ENCODE measurements at regions not wholly inside any gene's neighbourhood (a gene's known extent, or its start where the extent isn't known, plus 50 kb on each side); places are given as distances from the start of the nearest gene placed in this dataset.

GRCh38 chr7:121449329-121449728 is 53.2 kb upstream of the FAM3C start:
- DNase-seq (ENCODE audit: low read depth) = no peak

DNA sequence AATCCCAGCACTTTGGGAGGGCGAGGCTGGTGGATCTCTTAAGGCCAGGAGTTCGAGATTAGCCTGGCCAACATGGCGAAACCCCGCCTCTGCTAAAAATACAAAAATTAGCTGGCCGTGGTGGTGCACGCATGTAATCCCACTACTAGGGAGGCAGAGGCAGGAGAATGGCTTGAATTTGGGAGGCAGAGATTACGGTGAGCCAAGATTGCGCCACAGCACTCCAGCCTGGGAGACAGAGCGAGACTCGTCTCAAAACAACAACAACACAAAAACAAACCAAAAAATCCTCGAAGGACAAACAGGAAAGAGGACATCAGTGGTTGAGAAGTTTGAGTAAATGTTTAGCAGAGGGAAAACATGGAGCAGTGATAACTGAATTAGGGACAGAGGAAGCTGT is 52.3 kb upstream of the FAM3C start:
- no peak for DNase-seq (ENCODE audit: low read depth)

DNA sequence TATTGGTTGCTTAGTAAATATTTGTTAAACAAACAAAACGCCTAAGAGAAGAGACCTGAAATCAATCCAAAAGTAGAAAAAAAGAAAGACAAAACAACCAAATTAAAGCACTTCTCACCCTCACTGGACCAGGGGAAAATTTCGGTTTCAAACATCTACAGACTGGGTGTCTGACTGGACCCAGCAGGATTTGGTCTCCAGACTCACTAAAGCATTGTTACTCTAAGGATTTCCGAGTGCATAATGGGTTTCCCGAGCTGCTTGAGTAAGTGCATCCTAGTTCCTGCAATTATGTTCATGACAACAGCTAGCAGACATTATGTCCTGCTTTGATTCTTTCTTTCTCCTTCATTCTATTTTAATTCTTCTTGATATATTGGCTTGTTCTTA is 51.8 kb upstream of the FAM3C start:
- DNase-seq (ENCODE audit: low read depth) = no peak

DNA sequence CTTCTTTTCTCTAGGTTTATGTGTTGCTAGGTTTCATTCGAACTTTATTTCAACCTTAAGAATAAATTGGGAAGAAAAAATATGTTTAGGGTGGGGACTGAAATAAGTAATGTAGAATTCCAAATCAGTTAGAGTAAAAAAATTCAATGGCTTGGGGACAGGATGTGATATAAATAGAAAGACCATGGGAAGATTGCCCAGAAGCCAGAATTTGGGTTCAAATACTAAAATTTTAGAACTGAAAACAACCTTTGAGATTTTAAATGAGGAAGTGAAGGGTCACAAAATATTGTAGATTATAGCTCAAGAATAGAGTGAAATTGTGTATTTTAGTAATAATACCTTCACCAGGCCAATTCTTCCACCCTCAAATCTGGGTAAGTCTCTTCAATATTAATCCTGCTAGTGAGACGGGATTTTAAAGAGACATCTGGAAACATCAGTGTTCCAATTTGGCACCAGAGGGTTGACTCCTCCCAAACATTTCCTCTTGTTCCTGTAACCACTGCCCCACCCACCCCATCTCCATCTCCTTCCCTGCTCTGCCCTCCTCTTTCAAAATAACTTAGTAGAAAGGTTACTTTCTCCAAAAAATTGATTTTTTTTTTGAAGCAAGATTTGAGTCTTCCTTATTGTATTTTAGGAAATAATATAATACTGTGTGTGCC is 51.3 kb upstream of the FAM3C start:
- DNase-seq (ENCODE audit: low read depth) = no peak

DNA sequence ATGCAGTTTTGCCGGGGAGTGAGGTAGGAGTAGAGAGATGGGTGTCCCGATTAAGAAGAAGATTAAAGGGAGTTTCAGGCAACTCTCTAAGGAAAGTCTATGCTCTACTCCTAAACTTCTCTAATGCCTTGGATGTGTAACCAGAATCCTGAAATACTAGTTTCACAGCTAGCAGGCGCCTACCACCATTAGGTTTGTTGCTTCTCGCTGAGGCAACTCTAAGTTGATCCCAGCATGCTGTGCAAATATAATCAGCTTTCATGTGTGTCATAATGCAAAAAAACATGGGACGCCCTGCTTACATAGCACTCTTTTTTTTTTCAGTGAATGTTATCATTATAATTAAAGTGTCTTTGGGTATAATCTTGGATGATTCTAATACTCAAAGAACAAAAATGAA is 50.4 kb upstream of the FAM3C start:
- no peak for DNase-seq (ENCODE audit: low read depth)
